Lower leg skin (tissue), 3 donors: ENCODE measurements at regions not wholly inside any gene's neighbourhood (a gene's known extent, or its start where the extent isn't known, plus 50 kb on each side); places are given as distances from the start of the nearest gene placed in this dataset.

Source experiments
- CTCF ChIP-seq, 3 donors: fragments of 450-650 bp; IDR thresholded peaks; one replicate each; pipeline ENCODE4 v1.5.1; 2016; ENCODE audit warnings: antibody characterized with exemption in 3 of 3, mild to moderate bottlenecking in 3 of 3, moderate library complexity in 2 of 3
- POLR2A ChIP-seq, 2 donors: fragments of 450-650 bp; IDR thresholded peaks; one replicate each; pipeline ENCODE4 v1.6.1; 2016 to 2017; ENCODE audit warnings: antibody characterized with exemption in 2 of 2, mild to moderate bottlenecking in 1 of 2, moderate library complexity in 1 of 2

DNA sequence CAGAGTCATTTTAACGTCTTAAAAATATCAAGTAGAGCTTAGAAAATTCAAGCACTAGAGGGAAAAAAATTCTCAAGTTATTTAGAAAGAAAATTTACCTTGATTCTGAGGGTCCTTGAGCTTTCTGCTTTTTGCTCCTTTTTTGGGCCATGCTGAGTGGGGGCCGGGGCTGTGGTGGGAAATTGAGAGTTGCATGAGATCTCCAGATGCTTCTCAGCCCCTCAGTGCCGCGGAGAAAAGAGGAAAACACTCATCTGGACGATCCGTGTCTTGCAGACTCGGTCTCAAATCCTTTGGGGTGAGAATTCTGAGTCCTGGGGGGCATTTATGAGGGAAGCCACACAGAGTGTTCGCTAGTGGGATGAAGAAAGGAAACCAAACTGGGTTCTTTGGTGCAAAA, 700.8 kb downstream of the TBC1D22A start:
- TF ChIP-seq CTCF (IDR thresholded peaks at IDR 0.05) (no peak), POLR2A (IDR thresholded peaks at IDR 0.05) (no peak)
